SW 1271 (cell line): ENCODE measurements at regions not wholly inside any gene's neighbourhood (a gene's known extent, or its start where the extent isn't known, plus 50 kb on each side); places are given as distances from the start of the nearest gene placed in this dataset.
"Not testable (repeated sequence)": the region's sequence is repeated elsewhere in the genome, so short reads cannot be mapped to it uniquely, and the experiment has no call there.

Experiments
- DNase-seq, 2 experiments: peaks; one replicate each; lab custom pipeline; 2025; lab: John Stamatoyannopoulos, UW

- DNase-seq = no peak
Observed at GRCh38 chr12:125311050-125311449, 245.8 kb downstream of the AACS start.

GRCh38 chr12:125312471-125312870 is 247.2 kb downstream of the AACS start:
- DNase-seq = no peak

- DNase-seq = no peak
Observed at GRCh38 chr12:125314051-125314755, 249.0 kb downstream of the AACS start.

- DNase-seq = no peak
Observed at GRCh38 chr12:125315771-125316170, 250.5 kb downstream of the AACS start.

- DNase-seq = no peak
Observed at GRCh38 chr12:125320177-125320576, 254.9 kb downstream of the AACS start.

- DNase-seq = no peak
Observed at GRCh38 chr12:125324861-125325490, 259.7 kb downstream of the AACS start.

- no peak for DNase-seq
Observed at GRCh38 chr12:125329239-125330102, 264.2 kb downstream of the AACS start.

GRCh38 chr12:125330645-125331341 is 265.6 kb downstream of the AACS start:
- DNase-seq = peak in 1 of 2 experiments; percentile 15

GRCh38 chr12:125331342-125332052 is 266.3 kb downstream of the AACS start:
- no peak for DNase-seq

GRCh38 chr12:125332900-125333299 is 267.7 kb downstream of the AACS start:
- no peak for DNase-seq

- no peak for DNase-seq
Observed at GRCh38 chr12:125336246-125336645, 271.0 kb downstream of the AACS start.

GRCh38 chr12:125340791-125341190 is 275.6 kb downstream of the AACS start:
- DNase-seq = no peak

- no peak for DNase-seq
Observed at GRCh38 chr12:125341422-125341821, 276.2 kb downstream of the AACS start.

GRCh38 chr12:125343649-125344048 is 278.4 kb downstream of the AACS start:
- no peak for DNase-seq

GRCh38 chr12:125346362-125346761 is 281.1 kb downstream of the AACS start:
- DNase-seq = no peak

GRCh38 chr12:125351788-125352187 is 286.6 kb downstream of the AACS start:
- no peak for DNase-seq

- not testable (repeated sequence) for DNase-seq
Observed at GRCh38 chr12:125353002-125353401, 287.8 kb downstream of the AACS start.

- no peak for DNase-seq
Observed at GRCh38 chr12:125353871-125354270, 288.6 kb downstream of the AACS start.

GRCh38 chr12:125355614-125356013 is 290.4 kb downstream of the AACS start:
- no peak for DNase-seq

- no peak for DNase-seq
Observed at GRCh38 chr12:125356111-125356510, 290.9 kb downstream of the AACS start.

GRCh38 chr12:125357561-125357960 is 292.3 kb downstream of the AACS start:
- no peak for DNase-seq

GRCh38 chr12:125360540-125360939 is 295.3 kb downstream of the AACS start:
- DNase-seq = no peak
